ENCODE measurements at regions not wholly inside any gene's neighbourhood (a gene's known extent, or its start where the extent isn't known, plus 50 kb on each side); places are given as distances from the start of the nearest gene placed in this dataset.

DNA sequence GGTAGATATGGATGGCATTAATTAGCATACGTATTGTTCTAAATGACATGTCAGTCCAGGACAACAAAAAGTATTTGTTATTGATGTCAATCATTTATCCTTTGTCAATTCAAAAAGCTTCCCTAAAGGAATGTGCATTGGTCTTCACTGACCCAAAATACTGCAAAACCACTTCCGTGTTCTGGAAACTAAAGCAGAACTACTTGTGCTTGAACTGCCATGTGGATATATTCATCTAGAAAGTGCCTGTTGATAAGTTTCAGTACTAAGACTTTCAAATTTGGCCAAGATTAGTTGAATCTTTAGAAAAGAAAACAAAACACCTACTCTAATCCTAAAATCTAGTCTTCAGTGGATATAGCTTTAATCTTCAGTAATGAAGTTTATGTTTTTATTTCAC is 242.1 kb upstream of the PPP1R3A start:
- H3K4me1 ChIP-seq (ENCODE audit: control insufficient read depth in 1 of 2, low read depth in 2 of 2), result peaks cover 0 to 5% of the 10 kb centered on the region in 2 donors
- no peaks in the 10 kb centered on the region for H3K27me3 ChIP-seq (replicated peaks; ENCODE audit: insufficient read depth)
- ATAC-seq (ENCODE audit: insufficient number of reproducible peaks, low FRiP score, low read depth), result no peak

GRCh38 chr7:114158854-114159253 is 240.0 kb upstream of the PPP1R3A start:
- TF ChIP-seq CTCF (IDR thresholded peaks at IDR 0.05), result no peak
- no peak for ATAC-seq (ENCODE audit: insufficient number of reproducible peaks, low FRiP score, low read depth)
- H3K4me3 ChIP-seq, result no peak overlapping the region

More for the DNA sequence above, 242.1 kb upstream of the PPP1R3A start:
- Histone ChIP-seq H3K9me3 (no peaks in the 10 kb centered on the region), H3K36me3 (no peaks in the 10 kb centered on the region), H3K4me3 (no peak overlapping the region), H3K27ac (no peak overlapping the region)
- DNase-seq (ENCODE audit: low spot score), result no peak
- no peak for TF ChIP-seq CTCF (IDR thresholded peaks at IDR 0.05)

GRCh38 chr7:114158275-114158674 is 239.5 kb upstream of the PPP1R3A start:
- DNase-seq (ENCODE audit: low spot score) (no peak), ATAC-seq (ENCODE audit: insufficient number of reproducible peaks, low FRiP score, low read depth) (no peak)
- no peaks in the 10 kb centered on the region for H3K27me3 ChIP-seq (replicated peaks; ENCODE audit: insufficient read depth)
- H3K9me3 ChIP-seq, result no peaks in the 10 kb centered on the region
- H3K4me3 ChIP-seq, result no peak overlapping the region
- no peak overlapping the region for H3K27ac ChIP-seq
- no peak for TF ChIP-seq CTCF (IDR thresholded peaks at IDR 0.05)
- peaks cover 0 to 5% of the 10 kb centered on the region in 2 donors for H3K4me1 ChIP-seq (ENCODE audit: control insufficient read depth in 1 of 2, low read depth in 2 of 2)
- H3K36me3 ChIP-seq, result no peaks in the 10 kb centered on the region

More at GRCh38 chr7:114158854-114159253, 240.0 kb upstream of the PPP1R3A start:
- Histone ChIP-seq H3K27ac (no peak overlapping the region), H3K9me3 (no peaks in the 10 kb centered on the region), H3K27me3 (replicated peaks; ENCODE audit: insufficient read depth) (no peaks in the 10 kb centered on the region), H3K36me3 (no peaks in the 10 kb centered on the region), H3K4me1 (ENCODE audit: control insufficient read depth in 1 of 2, low read depth in 2 of 2) (peaks cover 0 to 5% of the 10 kb centered on the region in 2 donors)
- DNase-seq (ENCODE audit: low spot score), result no peak

DNA sequence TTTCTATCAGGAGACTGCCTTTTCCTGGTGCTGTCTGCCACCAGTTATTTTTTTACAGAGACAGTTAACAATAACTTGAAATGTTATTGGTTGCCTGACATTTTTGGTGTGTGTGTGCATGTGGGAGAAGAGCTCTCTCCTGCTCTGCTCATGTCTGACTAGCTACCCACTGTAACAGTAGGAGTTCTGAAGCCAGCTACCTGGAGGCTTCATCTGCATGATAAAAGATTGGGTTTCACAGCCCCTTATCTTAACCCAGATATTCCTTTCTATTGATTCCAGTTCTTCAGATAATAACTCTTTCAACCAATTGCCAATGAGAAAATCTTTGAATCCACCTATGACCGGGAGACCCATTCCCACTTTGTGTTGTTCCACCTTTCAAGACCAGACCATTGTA is 237.4 kb upstream of the PPP1R3A start:
- Histone ChIP-seq H3K4me1 (ENCODE audit: control insufficient read depth in 1 of 2, low read depth in 2 of 2) (peaks cover 0 to 5% of the 10 kb centered on the region in 2 donors), H3K36me3 (no peaks in the 10 kb centered on the region), H3K27me3 (replicated peaks; ENCODE audit: insufficient read depth) (no peaks in the 10 kb centered on the region), H3K27ac (no peak overlapping the region), H3K9me3 (no peaks in the 10 kb centered on the region), H3K4me3 (no peak overlapping the region)
- no peak for TF ChIP-seq CTCF (IDR thresholded peaks at IDR 0.05)
- ATAC-seq (ENCODE audit: insufficient number of reproducible peaks, low FRiP score, low read depth) (no peak), DNase-seq (ENCODE audit: low spot score) (no peak)

DNA sequence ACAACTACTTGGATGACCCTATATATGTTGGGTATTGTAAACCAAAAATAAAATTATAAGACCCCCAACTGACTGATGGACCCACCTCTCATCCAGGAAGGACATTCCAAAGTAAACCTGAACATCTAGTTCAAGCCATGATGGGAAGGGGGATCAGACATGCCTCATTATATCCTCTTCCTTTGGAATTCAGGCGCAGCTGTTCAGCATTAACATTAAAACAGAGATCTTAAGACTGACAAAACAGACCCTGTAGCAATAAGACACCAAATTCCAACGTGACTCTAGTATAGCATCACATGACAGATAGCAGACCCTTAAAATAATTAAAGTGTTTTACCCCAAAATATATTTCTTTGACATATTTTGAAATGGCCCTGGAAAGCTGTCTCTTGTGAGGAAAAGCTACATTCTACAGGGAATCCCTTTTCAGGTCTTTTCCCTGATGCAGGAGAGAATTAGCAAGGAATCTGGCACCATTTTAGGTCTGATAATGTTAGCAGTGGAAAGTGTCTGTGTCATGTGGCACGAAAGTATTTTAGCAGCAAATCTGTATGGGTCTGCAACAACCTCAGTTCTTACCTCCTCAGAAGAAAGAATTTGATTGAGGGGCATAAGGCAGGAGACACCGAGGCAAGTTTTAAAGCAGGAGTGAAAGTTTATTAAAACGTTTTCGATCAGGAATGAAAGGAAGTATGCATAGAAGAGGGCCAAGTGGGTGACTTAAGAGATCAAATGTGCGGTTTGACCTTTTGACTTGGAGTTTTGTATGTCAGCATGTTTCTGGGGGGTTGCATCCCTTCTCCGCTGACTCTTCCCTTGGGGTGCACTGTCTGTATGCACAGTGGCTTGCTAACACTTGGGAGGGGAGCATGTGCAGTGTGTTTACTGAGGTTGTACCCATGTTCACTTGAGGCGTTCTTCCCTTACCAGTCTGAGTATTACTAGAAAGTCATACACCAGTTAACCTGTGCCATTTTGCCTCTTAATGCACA is 236.6 kb upstream of the PPP1R3A start:
- no peaks in the 10 kb centered on the region for H3K36me3 ChIP-seq
- DNase-seq (ENCODE audit: low spot score), result no peak
- H3K27ac ChIP-seq, result no peak overlapping the region
- no peak for TF ChIP-seq CTCF (IDR thresholded peaks at IDR 0.05)
- H3K4me1 ChIP-seq (ENCODE audit: control insufficient read depth in 1 of 2, low read depth in 2 of 2), result peaks cover 0 to 5% of the 10 kb centered on the region in 2 donors
- ATAC-seq (ENCODE audit: insufficient number of reproducible peaks, low FRiP score, low read depth), result no peak
- H3K27me3 ChIP-seq (replicated peaks; ENCODE audit: insufficient read depth), result no peaks in the 10 kb centered on the region
- no peaks in the 10 kb centered on the region for H3K9me3 ChIP-seq
- H3K4me3 ChIP-seq, result no peak overlapping the region
